ENCODE measurements at regions not wholly inside any gene's neighbourhood (a gene's known extent, or its start where the extent isn't known, plus 50 kb on each side); places are given as distances from the start of the nearest gene placed in this dataset.
"Not testable (repeated sequence)": the region's sequence is repeated elsewhere in the genome, so short reads cannot be mapped to it uniquely, and the experiment has no call there.

DNA sequence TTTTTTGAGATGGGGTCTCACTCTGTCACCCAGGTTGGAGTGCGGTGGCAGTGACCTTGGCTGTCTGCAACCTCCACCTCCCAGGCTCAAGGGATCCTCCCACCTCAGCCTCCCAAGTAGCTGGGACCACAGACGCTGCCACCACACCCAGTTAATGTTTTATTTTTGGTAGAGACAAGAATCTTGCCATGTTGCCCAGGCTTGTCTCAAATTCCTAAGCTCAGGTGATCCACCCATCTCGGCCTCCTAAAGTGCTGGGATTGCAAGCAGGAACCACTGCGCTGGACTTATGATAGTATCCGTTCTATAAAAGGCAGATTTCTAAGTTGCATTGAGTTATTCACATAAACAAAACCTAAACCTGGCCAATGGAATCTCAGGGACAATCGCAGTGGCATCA lies 321.1 kb upstream of the PRICKLE1 start:
- DNase-seq (ENCODE audit: low read depth) = no peak
- H3K4me3 ChIP-seq (ENCODE audit: low read depth, low read length) = no peak overlapping the region
- TF ChIP-seq POLR2A (IDR thresholded peaks at IDR 0.05; ENCODE audit: extremely low read depth, insufficient read length) = no peak

DNA sequence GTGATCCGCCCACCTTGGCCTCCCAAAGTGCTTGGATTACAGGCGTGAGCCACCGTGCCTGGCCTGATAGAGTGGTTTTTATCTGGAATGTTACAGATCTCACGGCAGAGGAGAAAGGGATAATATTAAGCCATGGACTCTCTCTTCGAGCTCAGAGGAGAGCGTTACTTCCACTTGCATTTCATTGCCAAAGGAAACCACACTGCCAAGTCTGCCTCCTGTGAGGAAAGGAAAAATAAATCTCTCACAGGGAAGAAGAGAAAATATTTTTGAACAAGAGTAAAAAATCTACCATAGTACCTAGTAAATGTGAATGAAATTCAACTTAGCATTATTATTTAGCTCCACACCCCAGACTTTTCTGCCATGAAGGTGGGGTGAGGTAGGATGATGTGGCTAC lies 319.2 kb upstream of the PRICKLE1 start:
- no peak for DNase-seq (ENCODE audit: low read depth)
- H3K4me3 ChIP-seq (ENCODE audit: low read depth, low read length) = no peak overlapping the region
- TF ChIP-seq MYC (IDR thresholded peaks at IDR 0.05; ENCODE audit: low read depth, low read length) (no peak), POLR2A (IDR thresholded peaks at IDR 0.05; ENCODE audit: extremely low read depth, insufficient read length) (no peak)
- TF ChIP-seq, protein P1, sequence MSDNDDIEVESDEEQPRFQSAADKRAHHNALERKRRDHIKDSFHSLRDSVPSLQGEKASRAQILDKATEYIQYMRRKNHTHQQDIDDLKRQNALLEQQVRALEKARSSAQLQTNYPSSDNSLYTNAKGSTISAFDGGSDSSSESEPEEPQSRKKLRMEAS (IDR thresholded peaks at IDR 0.05; ENCODE audit: low read depth, low read length) = no peak
- TF ChIP-seq, protein P2, sequence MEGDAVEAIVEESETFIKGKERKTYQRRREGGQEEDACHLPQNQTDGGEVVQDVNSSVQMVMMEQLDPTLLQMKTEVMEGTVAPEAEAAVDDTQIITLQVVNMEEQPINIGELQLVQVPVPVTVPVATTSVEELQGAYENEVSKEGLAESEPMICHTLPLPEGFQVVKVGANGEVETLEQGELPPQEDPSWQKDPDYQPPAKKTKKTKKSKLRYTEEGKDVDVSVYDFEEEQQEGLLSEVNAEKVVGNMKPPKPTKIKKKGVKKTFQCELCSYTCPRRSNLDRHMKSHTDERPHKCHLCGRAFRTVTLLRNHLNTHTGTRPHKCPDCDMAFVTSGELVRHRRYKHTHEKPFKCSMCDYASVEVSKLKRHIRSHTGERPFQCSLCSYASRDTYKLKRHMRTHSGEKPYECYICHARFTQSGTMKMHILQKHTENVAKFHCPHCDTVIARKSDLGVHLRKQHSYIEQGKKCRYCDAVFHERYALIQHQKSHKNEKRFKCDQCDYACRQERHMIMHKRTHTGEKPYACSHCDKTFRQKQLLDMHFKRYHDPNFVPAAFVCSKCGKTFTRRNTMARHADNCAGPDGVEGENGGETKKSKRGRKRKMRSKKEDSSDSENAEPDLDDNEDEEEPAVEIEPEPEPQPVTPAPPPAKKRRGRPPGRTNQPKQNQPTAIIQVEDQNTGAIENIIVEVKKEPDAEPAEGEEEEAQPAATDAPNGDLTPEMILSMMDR (IDR thresholded peaks at IDR 0.05; ENCODE audit: low read depth, low read length) = no peak

DNA sequence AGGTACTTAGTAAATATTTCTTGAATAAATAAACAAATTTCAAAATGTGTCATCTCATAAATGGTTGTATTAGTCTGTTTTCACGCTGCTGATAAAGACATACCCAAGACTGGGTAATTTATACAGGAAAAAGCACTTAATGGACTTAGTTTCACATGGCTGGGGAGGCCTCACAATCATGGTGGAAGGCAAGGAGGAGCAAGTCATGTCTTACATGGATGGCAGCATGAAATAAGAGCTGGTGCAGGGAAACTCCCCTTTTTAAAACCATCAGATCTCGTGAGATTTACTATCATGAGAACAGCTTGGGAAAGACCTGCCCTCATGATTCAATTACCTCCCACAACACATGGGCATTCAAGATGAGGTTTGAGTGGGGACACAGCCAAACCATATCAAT lies 317.3 kb upstream of the PRICKLE1 start:
- not testable (repeated sequence) for H3K4me3 ChIP-seq (ENCODE audit: low read depth, low read length); DNase-seq (ENCODE audit: low read depth)

DNA sequence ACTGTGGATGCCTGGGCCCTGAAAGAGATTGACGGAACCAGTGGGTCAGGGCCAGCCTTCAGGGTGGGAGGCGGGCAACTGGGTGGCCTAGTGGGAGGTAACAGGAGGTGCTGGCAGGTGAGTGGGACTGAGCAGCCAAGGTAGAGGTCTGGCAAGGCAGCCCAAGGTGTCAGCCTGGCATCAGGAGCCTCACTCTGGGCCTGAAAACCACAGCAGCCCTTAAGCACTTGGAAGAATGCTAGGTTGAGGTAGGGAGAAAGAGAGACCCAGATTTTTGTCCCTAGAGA lies 315.8 kb upstream of the PRICKLE1 start:
- TF ChIP-seq, protein P2 (IDR thresholded peaks at IDR 0.05; ENCODE audit: low read depth, low read length) = no peak
- TF ChIP-seq MYC (IDR thresholded peaks at IDR 0.05; ENCODE audit: low read depth, low read length) = no peak
- TF ChIP-seq, protein P1 (IDR thresholded peaks at IDR 0.05; ENCODE audit: low read depth, low read length) = no peak
- H3K4me3 ChIP-seq (ENCODE audit: low read depth, low read length) = no peak overlapping the region
- no peak for DNase-seq (ENCODE audit: low read depth)

DNA sequence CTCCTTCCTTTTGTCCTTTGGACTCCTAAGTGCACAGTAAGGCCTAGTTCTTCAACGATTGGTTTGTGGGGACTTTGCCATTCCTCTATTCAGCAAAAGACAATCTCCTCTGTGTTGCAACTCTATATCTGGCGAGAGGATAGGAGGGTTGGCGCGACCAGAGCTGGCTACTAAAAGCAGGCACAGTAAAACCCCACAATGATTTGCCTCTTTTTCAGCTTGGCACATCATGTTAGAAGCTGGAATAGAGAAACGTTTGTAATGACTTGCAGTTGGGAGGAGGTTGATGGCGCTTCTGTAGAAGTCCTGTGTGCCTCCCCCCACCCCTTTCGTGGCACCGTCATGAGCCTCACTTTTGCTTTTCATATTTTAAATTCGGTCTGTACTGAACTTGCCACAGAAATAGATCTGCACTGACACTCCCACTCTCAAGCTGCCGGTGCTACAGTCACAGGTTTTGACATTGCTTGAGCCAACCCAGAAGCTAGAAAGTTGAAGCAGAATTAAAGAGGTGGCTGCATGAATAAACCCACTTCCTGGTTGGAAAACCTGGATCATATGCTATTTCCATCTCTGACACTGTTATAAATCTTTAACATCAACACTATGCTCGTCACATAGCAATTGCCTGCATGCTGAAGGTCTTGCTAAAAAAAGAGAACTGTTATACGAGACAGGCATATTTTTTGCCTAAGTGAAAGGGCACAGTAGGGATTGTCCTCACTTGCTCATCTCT lies 315.3 kb upstream of the PRICKLE1 start:
- TF ChIP-seq, protein P1 (IDR thresholded peaks at IDR 0.05; ENCODE audit: low read depth, low read length) = no peak
- TF ChIP-seq MYC (IDR thresholded peaks at IDR 0.05; ENCODE audit: low read depth, low read length) = no peak
- TF ChIP-seq, protein P2 (IDR thresholded peaks at IDR 0.05; ENCODE audit: low read depth, low read length) = no peak
- TF ChIP-seq POLR2A (IDR thresholded peaks at IDR 0.05; ENCODE audit: extremely low read depth, insufficient read length) = no peak
- DNase-seq (ENCODE audit: low read depth) = no peak
- no peak overlapping the region for H3K4me3 ChIP-seq (ENCODE audit: low read depth, low read length)

DNA sequence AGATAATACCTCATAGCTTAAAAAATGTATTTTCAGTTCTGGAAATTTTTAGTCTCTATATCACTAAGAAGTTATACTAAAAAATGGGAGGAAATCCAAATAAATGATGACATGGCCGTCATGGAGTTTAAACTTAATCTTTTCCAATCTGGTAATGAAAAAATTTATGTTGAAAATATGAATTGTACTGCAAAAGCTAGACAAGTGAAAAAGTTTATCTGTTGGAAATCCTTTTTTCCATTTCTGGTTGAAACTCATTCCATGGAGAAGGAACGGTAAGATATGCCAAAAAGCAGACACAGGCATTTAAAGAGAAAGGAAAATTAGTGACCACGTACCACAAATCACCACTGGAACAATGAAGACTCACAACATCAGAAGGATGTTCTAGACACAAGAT lies 314.2 kb upstream of the PRICKLE1 start:
- TF ChIP-seq MYC (IDR thresholded peaks at IDR 0.05; ENCODE audit: low read depth, low read length) = no peak
- TF ChIP-seq, protein P1 (IDR thresholded peaks at IDR 0.05; ENCODE audit: low read depth, low read length) = no peak
- TF ChIP-seq, protein P2 (IDR thresholded peaks at IDR 0.05; ENCODE audit: low read depth, low read length) = no peak
- no peak for TF ChIP-seq POLR2A (IDR thresholded peaks at IDR 0.05; ENCODE audit: extremely low read depth, insufficient read length)
- DNase-seq (ENCODE audit: low read depth) = no peak
- H3K4me3 ChIP-seq (ENCODE audit: low read depth, low read length) = no peak overlapping the region

DNA sequence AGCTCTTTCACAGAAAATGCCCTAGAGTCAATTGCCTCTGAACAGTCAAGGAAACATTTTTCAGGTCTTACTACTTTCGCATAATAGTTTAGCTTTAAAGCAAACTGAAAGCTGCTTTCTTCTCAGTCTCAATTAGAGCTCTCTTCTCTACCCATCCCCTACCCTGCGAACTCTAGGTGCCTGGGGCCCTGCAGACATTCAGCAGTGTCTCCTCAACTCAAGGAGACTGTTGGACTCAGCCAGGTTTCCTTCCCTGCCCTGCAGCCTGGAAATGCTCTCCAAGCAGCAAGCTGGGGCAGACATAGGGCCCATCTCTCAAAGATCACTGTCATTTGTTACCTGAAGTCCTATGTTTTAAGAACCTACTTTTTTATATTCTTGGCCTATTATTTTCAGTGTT lies 312.5 kb upstream of the PRICKLE1 start:
- no peak overlapping the region for H3K4me3 ChIP-seq (ENCODE audit: low read depth, low read length)
- TF ChIP-seq POLR2A (IDR thresholded peaks at IDR 0.05; ENCODE audit: extremely low read depth, insufficient read length) = no peak
- TF ChIP-seq MYC (IDR thresholded peaks at IDR 0.05; ENCODE audit: low read depth, low read length) = no peak
- TF ChIP-seq, protein P2 (IDR thresholded peaks at IDR 0.05; ENCODE audit: low read depth, low read length) = no peak
- TF ChIP-seq, protein P1 (IDR thresholded peaks at IDR 0.05; ENCODE audit: low read depth, low read length) = no peak
- DNase-seq (ENCODE audit: low read depth) = no peak
